ENCODE measurements at regions not wholly inside any gene's neighbourhood (a gene's known extent, or its start where the extent isn't known, plus 50 kb on each side); places are given as distances from the start of the nearest gene placed in this dataset.

GRCh38 chr5:174414315-174414710, 310.1 kb upstream of the MSX2 start:
- DNase-seq, result no peak

GRCh38 chr5:174418809-174419539, 305.4 kb upstream of the MSX2 start:
- no peak for DNase-seq

DNA sequence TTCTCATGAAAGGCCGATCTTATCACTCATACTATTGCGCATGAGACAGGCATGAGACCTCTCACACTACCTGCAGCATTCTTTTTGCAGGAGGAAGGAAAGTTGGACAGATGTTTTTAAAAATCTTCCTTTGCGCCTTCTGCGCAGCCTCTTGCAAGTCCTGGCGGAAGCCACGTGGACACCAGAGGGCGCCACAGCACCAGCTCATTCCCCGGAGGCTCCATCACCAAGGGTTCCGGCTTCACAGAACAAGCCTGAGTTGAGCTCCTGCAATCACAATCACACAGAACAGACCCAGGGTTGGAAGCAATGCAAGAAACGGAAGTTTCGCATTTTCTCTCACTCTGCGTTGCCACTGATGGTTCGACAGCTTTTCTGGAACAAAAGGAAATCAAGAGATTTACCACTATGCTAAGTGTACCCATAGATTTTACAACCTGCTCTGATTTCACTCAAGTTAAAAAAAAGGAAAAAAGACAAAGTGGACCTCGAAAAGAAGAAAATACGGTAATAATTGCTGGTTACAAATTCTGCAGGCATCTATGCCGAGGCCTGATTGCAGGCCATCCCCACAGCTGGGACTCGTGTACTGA, 304.7 kb upstream of the MSX2 start:
- peak; percentile 92 for DNase-seq

DNA sequence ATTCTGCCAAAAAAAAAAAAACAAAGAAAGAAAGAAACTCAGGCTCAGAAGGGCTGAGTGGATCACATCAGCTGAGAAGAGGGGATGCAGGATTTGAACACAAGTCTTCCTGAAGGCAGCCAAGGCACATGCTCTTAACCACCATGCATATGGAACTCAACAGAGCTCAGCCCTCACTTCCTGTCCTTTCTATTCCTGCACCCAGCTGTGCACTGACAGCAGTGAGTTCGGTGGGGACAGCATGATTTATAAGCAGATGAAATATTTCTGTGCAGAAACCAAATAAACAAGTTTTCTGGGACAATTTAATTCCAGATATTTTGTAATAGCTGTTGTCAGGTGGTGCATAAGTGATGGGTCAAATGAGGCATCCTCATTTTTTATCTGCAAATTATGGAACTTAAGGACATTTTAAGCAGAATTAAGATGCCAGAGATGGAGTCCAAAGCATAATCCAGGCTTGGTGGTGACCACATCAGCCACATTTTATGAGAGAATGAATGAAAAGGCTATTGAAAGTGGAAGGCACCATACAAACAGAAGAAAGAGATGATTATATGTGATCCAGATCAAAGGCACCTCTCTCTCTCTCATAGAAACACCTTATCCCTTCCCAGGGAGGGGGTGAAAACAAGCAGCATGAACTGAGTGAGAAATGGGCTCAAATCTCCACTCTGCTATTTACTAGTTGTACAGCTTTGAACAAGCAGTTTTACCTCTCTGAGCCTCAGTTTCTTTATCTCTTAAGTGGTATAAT, 303.6 kb upstream of the MSX2 start:
- DNase-seq, result no peak

DNA sequence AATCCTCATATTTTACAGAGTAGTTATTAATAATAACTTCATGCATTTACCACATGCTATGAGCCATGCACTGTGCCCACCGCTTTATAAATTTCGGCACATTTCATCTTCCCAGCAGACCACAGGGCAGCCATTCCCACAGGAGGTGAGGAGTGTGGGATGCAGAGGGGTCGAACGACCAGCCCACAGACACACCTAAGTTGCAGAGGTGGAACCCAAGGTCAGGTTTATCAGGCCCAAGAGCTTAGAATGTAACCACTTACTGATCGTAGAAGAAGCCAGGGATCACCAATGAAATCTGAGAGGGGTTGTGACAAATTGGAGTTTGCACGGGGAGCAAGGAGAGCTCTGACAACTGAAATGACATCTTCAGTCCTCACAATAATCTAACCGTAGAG, 303.0 kb upstream of the MSX2 start:
- DNase-seq, result no peak

DNA sequence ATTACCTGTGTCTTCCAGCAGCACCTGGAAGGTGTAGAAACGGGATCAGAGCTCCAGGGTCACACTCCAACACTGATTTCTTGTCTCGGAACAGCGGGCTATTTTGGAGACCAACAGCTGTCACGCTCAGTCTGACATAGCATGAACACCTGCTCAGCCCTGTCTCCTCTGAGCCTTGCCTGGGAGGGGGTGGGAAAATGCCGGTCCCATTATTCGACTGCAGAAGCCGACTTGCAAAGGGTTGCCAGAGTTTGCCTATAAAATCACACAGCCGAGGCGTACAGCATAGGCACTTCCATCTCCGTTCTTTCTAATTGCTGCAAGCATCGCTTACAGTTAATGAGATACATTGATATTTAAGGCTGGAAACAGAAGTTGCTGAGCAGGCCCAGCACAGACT, 300.8 kb upstream of the MSX2 start:
- DNase-seq, result no peak

- DNase-seq, result no peak
Measured at GRCh38 chr5:174424219-174425053, 299.9 kb upstream of the MSX2 start.

GRCh38 chr5:174425271-174425963, 299.0 kb upstream of the MSX2 start:
- DNase-seq, result no peak

- no peak for DNase-seq
Measured at GRCh38 chr5:174425964-174426290, 298.5 kb upstream of the MSX2 start.

DNA sequence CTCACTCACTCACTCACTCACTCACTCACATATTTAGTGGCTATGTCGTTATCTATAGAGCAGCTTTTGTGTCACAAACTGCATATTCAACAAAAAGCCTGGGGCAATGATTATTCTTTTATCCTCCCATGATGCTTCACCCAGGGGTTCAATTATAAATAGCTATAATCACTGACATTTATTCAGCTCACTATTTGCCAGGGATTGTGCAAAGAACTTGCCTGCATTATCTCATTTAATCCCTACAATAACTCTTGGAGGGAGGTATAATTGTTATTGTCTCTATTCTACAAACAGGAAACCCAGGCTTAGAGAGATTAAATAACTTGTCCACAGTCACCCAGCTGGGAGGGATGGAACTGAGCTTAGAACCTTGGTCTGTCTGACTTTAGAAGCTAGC, 298.0 kb upstream of the MSX2 start:
- no peak for DNase-seq

DNA sequence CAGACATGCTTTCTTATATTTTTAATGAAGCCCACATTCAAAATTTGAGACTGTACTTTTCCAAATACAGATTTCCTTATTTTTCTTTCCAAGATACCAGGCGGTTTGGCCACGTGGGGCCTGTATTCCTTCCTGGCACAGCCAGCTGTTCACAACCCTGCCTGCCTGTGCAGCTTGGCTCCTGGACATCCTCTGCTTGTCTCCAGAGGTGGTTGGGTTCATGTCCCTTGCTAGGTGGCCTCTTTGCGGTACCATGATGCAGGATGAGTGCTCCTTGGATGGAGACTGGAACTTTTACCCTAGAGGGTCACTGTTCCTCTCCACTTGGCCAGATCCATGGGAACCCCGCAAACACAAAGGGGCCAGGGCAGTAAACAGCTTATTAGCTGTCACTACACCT, 297.5 kb upstream of the MSX2 start:
- DNase-seq, result no peak

DNA sequence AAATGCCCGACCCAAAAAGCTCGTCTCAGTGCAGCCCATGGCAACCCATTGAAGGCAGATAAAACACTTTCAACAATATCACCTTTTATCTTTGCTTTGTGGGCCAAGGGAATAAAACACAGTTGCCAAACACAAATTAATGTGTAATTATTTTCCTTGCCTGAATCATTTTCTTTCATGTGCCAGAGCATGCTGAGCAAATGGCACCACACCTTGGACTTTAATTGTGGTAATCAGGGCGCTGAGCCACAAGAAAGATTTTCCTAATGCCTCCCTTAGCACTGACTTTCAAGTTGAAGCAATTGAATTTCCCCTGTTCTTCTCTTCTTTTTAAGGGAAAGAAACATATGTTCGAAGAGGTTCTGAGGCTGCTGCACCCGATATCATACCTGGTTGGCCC, 297.1 kb upstream of the MSX2 start:
- DNase-seq, result no peak

- no peak for DNase-seq
Measured at GRCh38 chr5:174428895-174429294, 295.5 kb upstream of the MSX2 start.

- no peak for DNase-seq
Measured at GRCh38 chr5:174430940-174431339, 293.4 kb upstream of the MSX2 start.

- no peak for DNase-seq
Measured at GRCh38 chr5:174431504-174431903, 292.9 kb upstream of the MSX2 start.

DNA sequence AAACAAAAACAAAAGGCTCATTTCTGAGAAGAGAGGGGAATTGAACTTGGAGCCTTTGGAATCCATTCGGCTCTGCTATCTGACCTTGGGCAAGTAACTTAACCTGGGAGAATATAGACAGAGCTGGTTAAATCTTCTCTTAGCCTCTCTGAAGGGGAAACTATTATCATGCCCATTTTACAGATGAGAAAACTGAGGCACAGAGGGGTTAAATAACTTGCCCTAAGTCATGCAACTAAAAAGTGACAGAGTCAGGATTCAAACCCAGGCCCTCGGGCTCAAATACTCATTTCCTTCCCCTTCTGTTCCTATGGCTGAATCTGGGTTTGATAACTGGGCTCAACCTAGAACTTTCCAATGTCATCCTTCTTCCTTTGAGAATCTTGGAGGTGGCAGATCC, 291.3 kb upstream of the MSX2 start:
- DNase-seq, result no peak

GRCh38 chr5:174436750-174437149, 287.6 kb upstream of the MSX2 start:
- DNase-seq, result no peak

DNA sequence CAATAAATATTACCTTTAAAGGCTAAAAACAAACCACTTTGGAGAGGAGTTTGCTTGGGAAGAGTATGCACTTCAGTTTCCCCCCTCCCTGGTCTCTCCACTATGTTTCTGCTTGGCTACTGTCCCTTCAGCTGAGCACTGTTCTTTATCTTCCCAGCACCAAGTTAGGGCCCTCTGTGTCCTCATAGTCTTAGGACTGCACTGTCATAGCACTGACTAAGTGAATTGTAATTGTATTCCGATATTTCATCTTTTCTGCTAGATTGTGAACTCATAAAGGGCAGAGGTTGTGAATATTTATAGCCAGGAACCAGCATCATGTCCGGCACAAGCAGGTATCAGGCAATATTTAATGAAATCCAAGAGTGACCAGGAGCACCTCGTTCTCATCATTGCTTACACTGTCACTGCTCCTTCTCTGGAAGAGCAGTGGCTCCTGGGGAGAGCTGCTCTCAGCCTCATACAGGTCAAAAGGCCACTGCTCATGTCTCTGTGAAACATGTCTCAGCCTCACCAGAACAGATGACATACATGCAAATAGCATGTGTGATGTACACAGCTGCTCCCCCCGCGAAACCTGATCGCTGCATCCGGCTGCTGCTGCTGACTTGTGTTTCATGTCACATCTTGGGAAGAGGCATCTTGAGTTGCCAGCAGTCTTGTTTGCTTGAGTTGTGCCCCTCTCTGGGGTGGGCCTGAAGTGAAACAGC, 279.7 kb upstream of the MSX2 start:
- DNase-seq, result peak; percentile 36

DNA sequence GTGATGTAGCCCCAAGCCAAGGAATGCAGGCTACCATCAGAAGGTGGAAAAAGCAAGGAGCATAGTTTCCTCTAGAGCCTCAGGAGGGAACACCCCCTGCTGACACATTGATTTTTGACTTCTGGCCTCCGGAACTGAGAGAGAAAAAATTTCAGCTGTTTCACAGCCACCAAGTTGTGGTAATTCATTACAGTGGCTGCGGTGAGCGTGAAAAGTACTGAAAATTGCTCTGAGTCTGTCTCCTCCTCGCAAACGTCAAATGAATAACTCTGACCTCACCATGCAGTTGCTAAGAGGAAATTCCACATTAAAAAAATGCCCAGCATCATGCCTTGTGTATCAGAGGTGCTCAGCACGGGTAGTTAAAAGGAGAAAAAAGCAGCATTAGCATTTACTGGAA, 277.9 kb upstream of the MSX2 start:
- no peak for DNase-seq

DNA sequence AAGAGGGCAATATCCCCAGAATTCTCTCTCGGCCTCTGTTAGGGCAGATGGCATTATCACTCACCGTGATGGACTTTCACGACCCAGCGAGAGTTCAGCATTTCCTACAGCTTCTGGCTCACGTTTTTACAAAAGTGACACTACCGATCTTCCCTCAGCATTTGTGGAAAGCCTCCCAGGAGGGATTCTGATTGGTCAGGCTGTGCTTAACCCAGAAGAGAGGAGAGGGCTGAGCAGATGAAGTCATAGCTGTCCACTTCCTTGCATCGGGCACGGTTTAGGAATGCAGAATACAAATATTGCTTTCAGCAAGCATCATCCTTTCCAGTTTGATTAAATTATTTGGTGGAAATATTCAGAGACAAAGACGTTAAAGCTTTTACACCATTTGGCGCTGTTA, 277.4 kb upstream of the MSX2 start:
- DNase-seq, result no peak

GRCh38 chr5:174448041-174448440, 276.3 kb upstream of the MSX2 start:
- DNase-seq, result no peak

- DNase-seq, result no peak
Measured at GRCh38 chr5:174448662-174449061, 275.7 kb upstream of the MSX2 start.
